Neural cell (in vitro differentiated cells): ENCODE measurements at regions not wholly inside any gene's neighbourhood (a gene's known extent, or its start where the extent isn't known, plus 50 kb on each side); places are given as distances from the start of the nearest gene placed in this dataset.
"Not testable (repeated sequence)": the region's sequence is repeated elsewhere in the genome, so short reads cannot be mapped to it uniquely, and the experiment has no call there.

Experiments used
- H2AFZ ChIP-seq: fragments of 200-600, 300-800 bp; sonication (generic), shearing (Covaris generic); 2 replicates; pipeline ENCODE4 v1.6.0; 2014; ENCODE audit warnings: low read depth, mild to moderate bottlenecking, antibody characterized with exemption, low read length, moderate library complexity
- H3F3A ChIP-seq: fragments of 200-600 bp; shearing (Covaris generic); 2 replicates; pipeline ENCODE4 v1.6.1; 2016; ENCODE audit warnings: mild to moderate bottlenecking, moderate library complexity, mixed read lengths, antibody characterized with exemption, low read length; ENCODE audit not compliant: insufficient read depth, poor library complexity, severe bottlenecking
- H3K27ac ChIP-seq: fragments of 200-600, 300-800 bp; sonication (generic), shearing (Covaris generic); 2 replicates; pipeline ENCODE4 v1.5.1; 2014; ENCODE audit warnings: mild to moderate bottlenecking, low read length, moderate library complexity
- H3K27me3 ChIP-seq: fragments of 300-800, 200-600 bp; sonication (generic), shearing (Covaris generic); 2 replicates; pipeline ENCODE4 v1.6.0; 2014; ENCODE audit warnings: mild to moderate bottlenecking, low read depth, low read length, moderate library complexity; ENCODE audit not compliant: insufficient read depth
- H3K36me3 ChIP-seq: fragments of 300-800, 200-600 bp; sonication (generic), shearing (Covaris generic); 2 replicates; pipeline ENCODE4 v1.5.1; 2014; ENCODE audit warnings: mild to moderate bottlenecking, antibody characterized with exemption, low read length, moderate library complexity; ENCODE audit not compliant: insufficient read depth
- H3K4me2 ChIP-seq: fragments of 300-800, 200-600 bp; sonication (generic), shearing (Covaris generic); 2 replicates; pipeline ENCODE4 v1.6.0; 2014; ENCODE audit warnings: mild to moderate bottlenecking, low read length
- H3K4me3 ChIP-seq: fragments of 300-800, 200-600 bp; sonication (generic), shearing (Covaris generic); 2 replicates; pipeline ENCODE4 v1.5.1; 2014; ENCODE audit warnings: mild to moderate bottlenecking, low read length, moderate library complexity
- H3K79me2 ChIP-seq: fragments of 200-600 bp; shearing (Covaris generic); replicated peaks from 2 replicates; pipeline ENCODE4 v1.6.0; 2014; ENCODE audit warnings: mild to moderate bottlenecking, low read length, moderate library complexity; ENCODE audit not compliant: insufficient read depth
- H3K9ac ChIP-seq: fragments of 300-800, 200-600 bp; sonication (generic), shearing (Covaris generic); 2 replicates; pipeline ENCODE4 v1.6.1; 2016; ENCODE audit warnings: mild to moderate bottlenecking, low read length, mixed read lengths
- H3K9me2 ChIP-seq: fragments of 200-600 bp; shearing (Covaris generic); 2 replicates; pipeline ENCODE4 v1.6.1; 2016; ENCODE audit warnings: mild to moderate bottlenecking, low read length, mixed read lengths; ENCODE audit not compliant: insufficient read depth
- H3K9me3 ChIP-seq: fragments of 200-600, 300-800 bp; sonication (generic), shearing (Covaris generic); 2 replicates; pipeline ENCODE4 v1.6.1; 2016; ENCODE audit warnings: mild to moderate bottlenecking, mixed run types, low read length, moderate library complexity, mixed read lengths
- H4K20me1 ChIP-seq: fragments of 200-600 bp; shearing (Covaris generic); 2 replicates; pipeline ENCODE4 v1.6.1; 2016; ENCODE audit warnings: mild to moderate bottlenecking, mixed run types; ENCODE audit not compliant: insufficient read depth
- EP300 ChIP-seq: fragments of 450-650 bp; conservative IDR thresholded peaks from 2 replicates; pipeline ENCODE4 v1.6.1; 2014; ENCODE audit warnings: antibody characterized with exemption, mild to moderate bottlenecking, moderate library complexity; ENCODE audit not compliant: poor library complexity, severe bottlenecking
- EZH2 ChIP-seq: fragments of 200-600, 300-800 bp; shearing (Covaris generic), sonication (generic); IDR thresholded peaks from 2 replicates; pipeline ENCODE4 v1.6.1; 2014; ENCODE audit warnings: antibody characterized with exemption, low read length, borderline replicate concordance, mild to moderate bottlenecking; ENCODE audit not compliant: insufficient read depth, poor library complexity, severe bottlenecking
- MXI1 ChIP-seq: fragments of 450-650 bp; conservative IDR thresholded peaks from 2 replicates; pipeline ENCODE4 v1.6.1; 2014; ENCODE audit warnings: antibody characterized with exemption, mild to moderate bottlenecking; ENCODE audit not compliant: poor library complexity, severe bottlenecking
- POLR2AphosphoS5 ChIP-seq: IDR thresholded peaks from 2 replicates; pipeline ENCODE4 v1.6.1; 2012
- RAD21 ChIP-seq: fragments of 450-650 bp; conservative IDR thresholded peaks from 2 replicates; pipeline ENCODE4 v1.6.1; 2014; ENCODE audit warnings: antibody characterized with exemption, mild to moderate bottlenecking, moderate library complexity
- SMC3 ChIP-seq: fragments of 450-650 bp; conservative IDR thresholded peaks from 2 replicates; pipeline ENCODE4 v1.6.1; 2014; ENCODE audit warnings: antibody characterized with exemption, mild to moderate bottlenecking, moderate library complexity; ENCODE audit not compliant: poor library complexity
- TAF1 ChIP-seq: IDR thresholded peaks from 2 replicates; pipeline ENCODE4 v1.6.1; 2012; ENCODE audit warnings: low read depth
- TF ChIP-seq, protein P1 (sequence below): IDR thresholded peaks from 2 replicates; pipeline ENCODE4 v1.6.1; 2012; ENCODE audit warnings: borderline replicate concordance
- TF ChIP-seq, protein P2 (sequence below): fragments of 450-650 bp; IDR thresholded peaks from 2 replicates; pipeline ENCODE4 v1.5.1; 2014; ENCODE audit warnings: antibody characterized with exemption, mild to moderate bottlenecking, moderate library complexity; ENCODE audit not compliant: poor library complexity, severe bottlenecking

DNA sequence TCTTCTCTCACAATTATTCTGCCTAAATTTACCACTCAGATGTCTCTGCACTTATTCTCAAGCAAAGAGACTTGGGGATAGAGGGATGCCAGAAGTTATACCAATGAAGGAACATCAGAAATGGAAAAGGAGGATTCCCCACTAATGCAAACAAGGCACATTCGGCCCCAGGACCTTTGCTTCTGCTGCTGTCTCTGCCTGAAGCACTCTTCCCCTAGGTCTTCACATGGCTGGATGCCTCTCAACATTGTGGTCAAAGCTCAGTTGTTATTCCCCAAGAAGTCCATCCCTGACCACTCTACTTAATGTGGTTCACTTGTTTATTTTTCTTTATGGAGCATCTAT lies 508.7 kb downstream of the DOK5 start:
- H3F3A ChIP-seq: no peaks in the 10 kb centered on the region
- no peaks in the 10 kb centered on the region for H3K27me3 ChIP-seq
- no peak overlapping the region for H3K4me3 ChIP-seq

DNA sequence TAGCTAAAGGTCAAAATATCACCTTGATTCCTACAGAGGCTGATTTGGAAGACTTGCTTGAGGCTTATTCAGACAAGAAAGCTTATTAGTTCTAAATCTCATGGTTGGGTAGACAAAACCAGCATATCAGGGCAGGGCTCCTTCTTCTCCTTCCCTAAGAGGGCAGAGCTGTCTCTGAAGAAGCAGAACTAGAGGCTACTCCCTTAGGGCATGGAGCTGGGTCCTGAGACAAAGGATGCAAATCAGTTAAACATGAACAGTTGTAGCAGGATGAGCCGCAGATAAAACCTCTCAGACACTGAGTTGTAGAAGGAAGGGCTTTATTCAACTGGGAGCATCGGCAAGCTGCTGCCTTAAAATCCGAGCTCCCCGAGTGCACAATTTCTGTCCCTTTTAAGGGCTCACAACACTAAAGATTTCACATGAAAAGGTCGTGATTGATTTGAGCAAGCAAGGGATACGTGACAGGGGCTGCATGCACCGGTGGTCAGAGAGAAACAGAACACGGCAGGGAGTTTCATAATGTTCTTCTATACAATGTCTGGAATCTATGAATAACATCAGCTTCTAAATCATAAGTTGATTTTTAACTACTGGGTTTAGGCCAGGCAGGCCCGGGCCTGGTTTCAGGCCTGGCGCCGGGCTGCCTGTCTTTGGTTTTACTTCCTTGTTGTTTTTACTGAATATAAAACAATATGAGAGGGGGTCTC lies 508.2 kb downstream of the DOK5 start:
- H4K20me1 ChIP-seq, H3K9me3 ChIP-seq, H3F3A ChIP-seq, H3K9ac ChIP-seq, H3K27me3 ChIP-seq, H3K36me3 ChIP-seq, H3K4me2 ChIP-seq, H2AFZ ChIP-seq, H3K4me3 ChIP-seq, H3K27ac ChIP-seq, H3K79me2 ChIP-seq, H3K9me2 ChIP-seq: not testable (repeated sequence)

More for the DNA sequence above, 508.7 kb downstream of the DOK5 start:
- Histone ChIP-seq H4K20me1 (no peaks in the 10 kb centered on the region), H3K9me3 (no peaks in the 10 kb centered on the region), H3K4me2 (no peak overlapping the region), H3K36me3 (no peaks in the 10 kb centered on the region), H3K9ac (no peak overlapping the region), H3K27ac (no peak overlapping the region), H3K79me2 (no peaks in the 10 kb centered on the region), H2AFZ (no peak overlapping the region), H3K9me2 (no peaks in the 10 kb centered on the region)
- TF ChIP-seq TAF1 (no peak), POLR2AphosphoS5 (no peak), MXI1 (no peak), SMC3 (no peak), EP300 (no peak), RAD21 (no peak), EZH2 (no peak)
- TF ChIP-seq, protein P1, sequence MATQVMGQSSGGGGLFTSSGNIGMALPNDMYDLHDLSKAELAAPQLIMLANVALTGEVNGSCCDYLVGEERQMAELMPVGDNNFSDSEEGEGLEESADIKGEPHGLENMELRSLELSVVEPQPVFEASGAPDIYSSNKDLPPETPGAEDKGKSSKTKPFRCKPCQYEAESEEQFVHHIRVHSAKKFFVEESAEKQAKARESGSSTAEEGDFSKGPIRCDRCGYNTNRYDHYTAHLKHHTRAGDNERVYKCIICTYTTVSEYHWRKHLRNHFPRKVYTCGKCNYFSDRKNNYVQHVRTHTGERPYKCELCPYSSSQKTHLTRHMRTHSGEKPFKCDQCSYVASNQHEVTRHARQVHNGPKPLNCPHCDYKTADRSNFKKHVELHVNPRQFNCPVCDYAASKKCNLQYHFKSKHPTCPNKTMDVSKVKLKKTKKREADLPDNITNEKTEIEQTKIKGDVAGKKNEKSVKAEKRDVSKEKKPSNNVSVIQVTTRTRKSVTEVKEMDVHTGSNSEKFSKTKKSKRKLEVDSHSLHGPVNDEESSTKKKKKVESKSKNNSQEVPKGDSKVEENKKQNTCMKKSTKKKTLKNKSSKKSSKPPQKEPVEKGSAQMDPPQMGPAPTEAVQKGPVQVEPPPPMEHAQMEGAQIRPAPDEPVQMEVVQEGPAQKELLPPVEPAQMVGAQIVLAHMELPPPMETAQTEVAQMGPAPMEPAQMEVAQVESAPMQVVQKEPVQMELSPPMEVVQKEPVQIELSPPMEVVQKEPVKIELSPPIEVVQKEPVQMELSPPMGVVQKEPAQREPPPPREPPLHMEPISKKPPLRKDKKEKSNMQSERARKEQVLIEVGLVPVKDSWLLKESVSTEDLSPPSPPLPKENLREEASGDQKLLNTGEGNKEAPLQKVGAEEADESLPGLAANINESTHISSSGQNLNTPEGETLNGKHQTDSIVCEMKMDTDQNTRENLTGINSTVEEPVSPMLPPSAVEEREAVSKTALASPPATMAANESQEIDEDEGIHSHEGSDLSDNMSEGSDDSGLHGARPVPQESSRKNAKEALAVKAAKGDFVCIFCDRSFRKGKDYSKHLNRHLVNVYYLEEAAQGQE: no peak
- TF ChIP-seq, protein P2, sequence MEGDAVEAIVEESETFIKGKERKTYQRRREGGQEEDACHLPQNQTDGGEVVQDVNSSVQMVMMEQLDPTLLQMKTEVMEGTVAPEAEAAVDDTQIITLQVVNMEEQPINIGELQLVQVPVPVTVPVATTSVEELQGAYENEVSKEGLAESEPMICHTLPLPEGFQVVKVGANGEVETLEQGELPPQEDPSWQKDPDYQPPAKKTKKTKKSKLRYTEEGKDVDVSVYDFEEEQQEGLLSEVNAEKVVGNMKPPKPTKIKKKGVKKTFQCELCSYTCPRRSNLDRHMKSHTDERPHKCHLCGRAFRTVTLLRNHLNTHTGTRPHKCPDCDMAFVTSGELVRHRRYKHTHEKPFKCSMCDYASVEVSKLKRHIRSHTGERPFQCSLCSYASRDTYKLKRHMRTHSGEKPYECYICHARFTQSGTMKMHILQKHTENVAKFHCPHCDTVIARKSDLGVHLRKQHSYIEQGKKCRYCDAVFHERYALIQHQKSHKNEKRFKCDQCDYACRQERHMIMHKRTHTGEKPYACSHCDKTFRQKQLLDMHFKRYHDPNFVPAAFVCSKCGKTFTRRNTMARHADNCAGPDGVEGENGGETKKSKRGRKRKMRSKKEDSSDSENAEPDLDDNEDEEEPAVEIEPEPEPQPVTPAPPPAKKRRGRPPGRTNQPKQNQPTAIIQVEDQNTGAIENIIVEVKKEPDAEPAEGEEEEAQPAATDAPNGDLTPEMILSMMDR: no peak

DNA sequence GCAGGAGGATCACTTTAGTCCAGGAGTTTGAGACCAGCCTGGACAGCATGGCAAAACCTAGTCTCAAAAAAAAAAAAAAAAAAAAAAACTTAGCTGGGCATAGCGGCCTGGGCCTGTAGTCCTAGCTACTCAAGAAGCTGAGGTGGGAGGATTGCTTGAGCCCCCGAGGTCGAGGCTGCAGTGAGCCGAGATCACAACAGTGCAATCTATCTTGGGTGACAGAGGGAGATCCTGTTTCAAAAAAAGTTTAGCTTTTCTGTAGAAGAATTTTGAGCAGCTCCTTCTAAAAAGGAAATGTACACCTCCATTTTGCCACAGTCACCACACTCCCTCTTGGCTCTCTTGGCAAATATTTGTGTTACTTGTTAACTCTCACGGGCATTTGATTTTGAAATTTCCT lies 505.8 kb downstream of the DOK5 start:
- TF ChIP-seq, protein P1: no peak
- TF ChIP-seq MXI1: no peak
- TF ChIP-seq SMC3: no peak
- no peak for TF ChIP-seq RAD21
- TF ChIP-seq POLR2AphosphoS5: no peak
- TF ChIP-seq TAF1: no peak
- TF ChIP-seq, protein P2: no peak
- no peak for TF ChIP-seq EZH2
- no peak for TF ChIP-seq EP300
- Histone ChIP-seq H3K4me2 (no peak overlapping the region), H3K27ac (no peak overlapping the region), H3K27me3 (no peaks in the 10 kb centered on the region), H3K9me2 (no peaks in the 10 kb centered on the region), H3K36me3 (no peaks in the 10 kb centered on the region), H2AFZ (no peak overlapping the region), H4K20me1 (no peaks in the 10 kb centered on the region), H3K9ac (no peak overlapping the region), H3K79me2 (no peaks in the 10 kb centered on the region), H3F3A (no peaks in the 10 kb centered on the region), H3K9me3 (no peaks in the 10 kb centered on the region), H3K4me3 (no peak overlapping the region)
